ENCODE measurements at regions not wholly inside any gene's neighbourhood (a gene's known extent, or its start where the extent isn't known, plus 50 kb on each side); places are given as distances from the start of the nearest gene placed in this dataset.
"Not testable (repeated sequence)": the region's sequence is repeated elsewhere in the genome, so short reads cannot be mapped to it uniquely, and the experiment has no call there.

DNA sequence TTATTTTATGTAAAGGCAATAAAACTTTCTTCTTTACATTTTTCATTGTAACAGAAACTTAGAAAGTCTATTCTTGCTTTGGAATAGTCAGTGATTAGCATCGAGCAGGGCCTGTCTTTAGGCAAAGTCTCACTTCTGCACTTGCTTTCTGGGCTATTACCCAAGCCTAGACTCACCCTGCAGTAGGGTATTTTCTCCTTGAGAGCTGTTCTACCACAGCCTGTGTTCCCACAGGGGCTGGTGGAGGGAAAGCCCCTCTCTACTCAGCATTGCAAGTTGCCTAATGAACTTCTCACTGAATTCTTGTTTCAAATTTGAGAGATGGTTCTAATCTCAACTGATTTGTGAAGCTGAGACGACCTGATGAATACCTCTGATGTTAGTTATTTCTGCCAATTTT, 111.7 kb upstream of the KLHL14 start:
- DNase-seq: no peak

DNA sequence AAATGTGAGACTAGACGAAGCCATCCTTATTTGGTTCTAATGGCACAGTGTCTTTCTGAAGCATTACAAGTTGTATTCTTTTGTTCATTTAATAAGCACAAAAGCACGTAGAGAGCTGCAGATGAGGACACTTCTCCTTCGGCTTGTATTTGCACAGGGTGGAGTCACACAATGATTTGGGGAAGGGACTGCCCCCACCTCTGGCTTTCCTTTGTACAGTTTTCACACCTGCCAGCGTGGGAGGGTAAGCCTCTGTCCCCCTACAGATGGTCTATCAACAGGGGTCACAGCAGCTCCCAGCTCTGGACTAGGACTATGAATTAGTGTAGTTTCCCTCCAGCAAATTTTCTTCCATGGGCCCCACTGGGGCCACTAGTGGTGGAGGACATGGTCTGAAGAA, 108.2 kb upstream of the KLHL14 start:
- no peak for DNase-seq

DNA sequence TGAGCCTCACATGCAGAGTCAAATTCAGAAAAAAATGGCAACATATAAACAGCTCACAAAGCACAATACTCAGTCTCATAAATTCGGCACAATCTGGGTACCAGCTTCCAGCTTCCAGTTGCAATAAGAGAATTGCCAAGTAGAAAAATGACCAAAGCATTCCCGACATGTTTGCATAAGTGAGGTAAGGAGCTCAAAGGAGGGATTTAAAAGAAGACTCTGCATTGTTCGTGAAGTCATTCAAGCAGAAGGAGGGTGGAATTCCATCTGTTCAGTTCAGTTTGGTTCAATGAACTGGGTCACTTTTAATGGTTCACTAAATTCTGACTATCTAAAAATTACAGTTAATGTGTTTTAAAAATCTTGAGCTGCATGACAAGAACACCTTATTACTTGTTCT, 106.7 kb upstream of the KLHL14 start:
- no peak for DNase-seq

DNA sequence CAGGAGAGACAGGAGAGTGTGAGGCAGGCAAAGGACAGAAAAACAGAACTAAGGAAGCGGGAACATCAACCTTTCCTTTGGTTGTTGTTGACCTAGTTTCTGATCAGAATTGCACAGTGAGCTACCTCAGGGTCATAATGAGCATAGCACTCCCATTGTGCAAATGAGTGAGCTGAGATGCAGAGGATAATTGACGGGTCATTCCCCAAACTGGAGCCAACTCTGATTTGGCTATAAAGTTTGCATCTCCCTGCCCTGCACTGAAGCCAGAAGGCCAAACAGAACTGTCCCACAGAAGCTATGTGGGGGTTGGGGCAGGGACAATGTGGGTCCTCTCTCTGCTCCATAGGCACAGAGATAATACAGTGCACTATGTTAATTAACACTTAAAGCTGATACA, 105.6 kb upstream of the KLHL14 start:
- DNase-seq: no peak

DNA sequence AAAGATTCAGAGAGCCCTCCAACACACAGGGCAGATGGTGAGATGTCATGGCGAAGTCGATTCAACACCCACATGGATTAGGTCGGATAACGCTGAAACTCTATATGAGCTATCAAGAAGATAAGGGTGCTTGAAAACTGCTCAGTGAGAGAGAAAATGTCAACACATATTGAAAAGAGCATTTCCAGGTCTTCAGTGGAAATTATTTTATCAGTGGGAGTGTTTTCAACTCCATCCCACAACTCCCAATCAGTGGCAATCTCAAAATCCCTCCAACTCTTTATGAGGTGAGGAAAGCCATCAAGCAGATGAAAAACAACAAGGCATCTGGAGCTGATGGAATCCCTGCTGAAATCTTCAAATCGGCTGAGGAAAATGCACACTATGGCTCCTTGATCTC, 104.5 kb upstream of the KLHL14 start:
- no peak for DNase-seq

DNA sequence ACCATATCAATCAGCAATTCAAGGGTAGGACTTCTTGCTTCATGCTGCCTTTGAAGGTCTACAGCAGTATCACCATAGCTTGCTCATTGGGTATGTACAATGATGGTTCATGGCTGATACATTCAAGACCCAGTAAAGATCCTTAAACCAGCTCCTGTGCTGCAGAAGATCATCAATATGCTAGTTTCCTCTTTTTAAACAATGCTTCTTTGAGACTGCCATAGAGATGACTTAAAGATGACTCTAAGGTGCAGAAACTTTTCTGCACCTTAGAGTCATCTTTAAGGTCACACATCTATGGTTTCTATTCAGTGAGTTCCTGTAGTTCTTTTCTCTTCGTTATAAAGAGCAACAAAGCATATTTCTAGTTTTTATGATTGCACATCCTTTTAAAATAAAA, 102.8 kb upstream of the KLHL14 start:
- no peak for DNase-seq

DNA sequence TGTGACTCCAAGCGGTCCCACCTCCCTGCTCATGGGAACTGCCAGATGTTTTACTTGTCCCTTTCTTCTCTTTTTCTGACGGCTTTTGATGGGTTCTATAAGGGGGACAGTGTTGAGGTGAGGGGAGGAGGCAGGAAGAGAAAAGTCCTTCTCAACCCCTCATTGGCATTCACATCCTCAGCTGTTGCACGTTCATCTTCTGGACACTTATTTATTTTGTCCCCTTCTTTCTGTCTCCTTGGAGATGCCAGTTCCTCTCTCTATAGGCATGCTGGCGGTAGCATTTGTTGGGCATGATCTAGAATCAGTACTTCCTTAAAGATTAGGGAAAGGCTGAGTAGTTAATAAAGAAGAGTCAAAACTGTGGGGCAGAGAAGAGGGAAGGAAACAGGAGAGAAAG, 99.0 kb upstream of the KLHL14 start:
- no peak for DNase-seq

DNA sequence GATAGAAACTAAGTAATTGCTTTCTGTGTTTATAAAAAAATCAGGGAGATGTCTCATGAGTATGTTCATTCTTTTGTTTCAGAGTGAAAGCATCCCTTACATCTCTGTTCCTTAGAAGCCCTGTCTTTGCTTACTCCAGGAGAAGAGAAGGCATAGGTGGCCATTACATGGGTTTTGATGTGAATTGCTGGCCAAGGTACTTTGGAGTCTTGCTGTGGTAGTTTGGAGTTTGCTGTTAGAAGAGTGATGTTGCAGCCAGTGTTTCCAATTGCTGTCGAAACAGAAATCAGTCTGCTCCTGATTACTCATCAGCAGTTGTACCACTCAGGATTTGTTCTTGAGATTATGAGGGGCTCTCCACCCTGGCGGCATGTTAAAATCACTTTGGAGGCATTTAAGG, 97.8 kb upstream of the KLHL14 start:
- DNase-seq: no peak

DNA sequence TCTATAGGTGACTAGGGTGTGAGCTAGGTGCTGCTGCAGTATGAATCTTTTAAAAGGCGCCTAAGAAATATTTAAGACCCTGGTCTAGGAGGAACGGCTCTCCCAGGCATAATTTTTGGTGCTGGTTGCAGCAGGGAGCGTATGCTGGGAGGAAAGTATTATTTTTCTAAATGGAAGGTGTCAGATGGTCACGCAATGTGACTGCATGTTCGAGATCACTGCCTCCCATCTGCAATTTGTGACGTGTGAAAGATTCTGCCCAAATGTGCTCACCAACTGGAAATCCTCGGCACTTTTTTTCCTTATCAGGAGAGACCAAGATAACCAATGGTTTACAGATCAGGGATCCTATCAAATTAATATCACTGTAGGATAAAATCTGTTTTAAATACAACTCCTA, 95.6 kb upstream of the KLHL14 start:
- DNase-seq: no peak

DNA sequence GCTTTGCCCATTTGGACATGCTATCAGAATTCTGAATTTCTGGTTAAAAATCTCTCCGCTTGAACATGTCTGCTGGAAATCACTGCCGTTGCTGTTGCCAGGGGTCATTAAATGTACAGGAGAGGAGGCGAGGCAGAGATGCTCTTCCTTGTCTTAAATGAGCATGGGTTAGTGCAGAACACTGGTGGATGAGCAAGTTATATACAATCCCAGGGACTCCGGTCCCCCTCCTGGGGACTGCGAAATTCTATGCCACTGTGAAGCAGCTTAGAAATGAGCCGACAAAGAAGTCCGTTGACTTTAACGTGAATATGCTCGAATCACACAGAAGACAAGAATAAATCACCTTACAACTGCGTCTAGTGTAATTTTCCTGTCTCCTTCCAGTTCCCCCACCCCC, 95.1 kb upstream of the KLHL14 start:
- no peak for DNase-seq

DNA sequence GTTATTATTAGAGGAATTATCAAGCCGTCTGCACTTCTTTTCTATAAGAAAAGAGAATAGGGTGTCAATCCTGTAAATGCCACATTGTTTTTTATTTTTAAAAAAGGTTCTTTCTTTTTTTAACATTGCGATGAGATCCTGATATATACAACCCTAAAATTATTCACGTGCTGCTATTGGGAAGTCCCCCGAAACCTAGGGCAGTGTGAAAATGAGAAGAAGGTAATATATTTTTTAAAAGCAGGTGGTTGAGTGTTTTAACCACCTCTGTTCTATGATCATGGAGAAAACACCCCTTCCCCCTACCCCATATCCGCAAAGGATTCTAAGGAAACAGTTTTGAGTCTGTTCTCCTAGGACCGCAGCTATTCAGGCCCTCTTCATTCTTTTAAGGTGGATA, 94.5 kb upstream of the KLHL14 start:
- DNase-seq: no peak

DNA sequence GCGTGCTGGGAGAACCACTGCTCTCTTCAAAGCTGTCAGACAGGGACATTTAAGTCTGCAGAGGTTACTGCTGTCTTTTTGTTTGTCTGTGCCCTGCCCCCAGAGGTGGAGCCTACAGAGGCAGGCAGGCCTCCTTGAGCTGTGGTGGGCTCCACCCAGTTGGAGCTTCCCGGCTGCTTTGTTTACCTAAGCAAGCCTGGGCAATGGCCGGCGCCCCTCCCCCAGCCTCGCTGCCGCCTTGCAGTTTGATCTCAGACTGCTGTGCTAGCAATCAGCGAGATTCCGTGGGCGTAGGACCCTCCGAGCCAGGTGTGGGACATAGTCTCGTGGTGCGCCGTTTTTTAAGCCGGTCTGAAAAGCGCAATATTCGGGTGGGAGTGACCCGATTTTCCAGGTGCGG, 89.2 kb upstream of the KLHL14 start:
- not testable (repeated sequence) for DNase-seq

DNA sequence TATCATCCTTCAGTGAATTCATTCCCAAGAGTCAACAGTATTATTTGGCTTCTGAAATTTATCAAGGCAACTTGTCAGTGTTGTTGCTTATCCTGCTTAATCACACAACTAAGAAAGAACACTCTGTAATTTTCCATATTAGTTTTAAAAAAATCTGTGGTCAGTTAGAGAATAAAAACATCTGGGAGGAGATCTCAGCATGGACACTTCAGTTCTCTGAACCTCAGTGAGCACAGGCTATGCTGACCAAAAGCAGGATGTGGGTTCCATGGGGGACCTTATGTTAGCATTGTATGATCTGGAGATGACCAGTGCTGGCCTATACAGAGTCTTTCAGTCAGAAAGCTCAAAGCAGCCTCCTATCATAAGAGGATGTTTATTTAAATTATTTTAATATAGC, 79.1 kb upstream of the KLHL14 start:
- no peak for DNase-seq

DNA sequence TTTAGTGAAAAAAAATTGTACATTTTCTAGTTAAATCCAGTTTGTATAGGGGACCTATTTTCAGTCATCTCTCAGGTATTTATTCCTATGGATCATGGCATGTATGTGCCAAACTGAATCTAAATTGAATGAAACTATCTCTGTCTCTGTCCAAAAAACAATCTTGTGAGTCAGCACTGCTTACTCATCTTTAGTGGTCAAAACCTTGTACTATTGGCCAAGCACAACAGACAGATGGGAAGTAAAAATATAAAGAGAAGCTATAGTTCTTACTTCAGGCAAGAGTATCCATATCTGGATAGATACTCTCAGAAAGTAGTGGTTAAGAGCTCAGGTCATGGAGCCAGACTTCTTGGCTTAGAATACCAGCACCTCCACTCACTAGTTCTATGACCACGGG, 76.0 kb upstream of the KLHL14 start:
- DNase-seq: no peak

DNA sequence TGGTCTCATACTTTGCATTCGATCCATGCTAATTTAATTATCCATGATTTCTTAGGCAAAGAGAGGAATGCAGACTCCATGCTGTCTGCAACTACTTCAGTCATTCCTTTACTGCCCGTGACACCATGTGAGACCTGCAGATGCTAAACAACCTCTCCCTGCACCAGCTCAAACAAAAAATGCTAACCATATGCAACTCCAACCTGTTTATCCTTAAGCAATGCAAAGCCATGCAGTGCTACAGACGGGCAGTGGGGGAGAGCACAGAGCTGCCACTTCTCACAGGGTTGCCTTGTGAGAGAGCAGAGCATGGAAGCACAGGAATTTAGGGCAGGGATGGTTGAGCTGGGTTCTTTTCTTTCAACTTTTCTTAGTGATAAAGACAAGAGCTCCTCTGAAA, 74.9 kb upstream of the KLHL14 start:
- peak; percentile 45 for DNase-seq

DNA sequence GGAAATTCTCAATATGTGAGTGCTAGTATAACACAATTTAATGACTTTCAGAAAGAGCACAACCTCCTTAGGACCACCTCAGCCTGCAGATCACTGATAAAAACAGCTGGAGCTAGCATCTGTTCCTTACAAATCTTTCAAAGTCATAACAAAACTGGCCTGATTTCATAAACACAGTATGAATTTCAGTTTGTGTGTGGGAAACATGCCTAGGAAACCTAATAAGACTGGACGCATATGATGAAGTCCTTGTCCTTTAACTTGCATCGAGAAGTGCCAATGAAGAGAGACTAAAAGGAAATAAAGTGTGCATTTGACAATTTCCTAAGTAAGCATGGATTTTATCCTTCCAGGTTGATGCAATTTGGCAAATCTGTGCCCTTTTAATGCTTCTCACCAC, 74.1 kb upstream of the KLHL14 start:
- DNase-seq: no peak

DNA sequence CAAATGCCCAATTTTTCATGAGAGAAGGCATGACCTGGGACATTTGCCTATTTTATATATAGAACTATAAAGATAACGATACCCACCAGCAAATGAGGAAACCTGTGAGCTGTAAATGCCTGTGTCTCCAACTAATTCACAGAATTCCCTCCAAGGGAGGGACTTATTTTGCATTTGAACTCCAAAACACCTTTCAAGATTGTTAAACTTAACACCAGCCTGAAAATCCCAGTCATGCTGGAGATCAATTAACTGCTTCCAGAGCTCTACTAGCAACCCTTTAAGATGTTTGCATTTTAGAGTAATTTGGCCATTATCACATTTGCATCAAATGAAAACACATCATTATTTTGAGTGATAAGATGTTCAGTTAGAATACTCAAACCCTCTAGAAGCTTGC, 68.1 kb upstream of the KLHL14 start:
- DNase-seq: no peak

DNA sequence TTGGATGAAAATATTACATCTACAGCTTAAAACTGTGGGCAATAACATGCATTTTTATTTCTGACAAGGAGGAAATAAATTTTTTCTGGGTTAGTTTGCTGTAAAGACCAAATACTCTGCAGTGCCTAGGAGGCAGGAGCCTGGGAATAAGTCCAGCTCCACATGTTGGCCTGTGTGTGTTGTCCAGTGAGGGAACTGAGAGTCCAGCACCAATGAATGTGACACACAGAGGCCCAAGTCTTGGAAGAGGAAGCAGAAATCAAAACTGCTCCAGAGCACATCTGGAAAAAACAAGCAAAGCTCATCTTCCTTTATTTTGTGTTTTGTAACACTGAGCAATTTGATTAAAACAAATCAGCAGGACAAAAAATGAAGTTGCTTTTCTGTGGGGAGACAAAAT, 63.1 kb upstream of the KLHL14 start:
- DNase-seq: no peak

DNA sequence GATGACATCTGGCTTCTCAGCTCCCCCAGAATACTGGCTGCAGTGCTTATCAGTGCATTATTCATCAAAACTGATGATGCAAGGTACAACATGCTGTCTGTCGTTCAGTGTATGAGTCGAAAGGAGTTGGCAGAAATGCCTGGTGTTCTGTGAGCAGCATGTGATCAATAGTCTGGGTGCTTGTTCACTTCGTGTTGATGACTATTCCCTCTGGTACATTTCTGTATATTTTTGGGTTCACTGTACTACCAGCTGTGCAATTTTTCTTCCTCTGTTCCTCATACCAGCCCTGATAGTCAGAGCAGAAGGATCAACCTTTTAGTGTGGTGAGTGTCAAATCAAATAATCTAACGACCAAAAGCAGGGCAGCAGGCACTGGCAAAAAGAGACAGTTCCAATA, 59.0 kb upstream of the KLHL14 start:
- DNase-seq: no peak

DNA sequence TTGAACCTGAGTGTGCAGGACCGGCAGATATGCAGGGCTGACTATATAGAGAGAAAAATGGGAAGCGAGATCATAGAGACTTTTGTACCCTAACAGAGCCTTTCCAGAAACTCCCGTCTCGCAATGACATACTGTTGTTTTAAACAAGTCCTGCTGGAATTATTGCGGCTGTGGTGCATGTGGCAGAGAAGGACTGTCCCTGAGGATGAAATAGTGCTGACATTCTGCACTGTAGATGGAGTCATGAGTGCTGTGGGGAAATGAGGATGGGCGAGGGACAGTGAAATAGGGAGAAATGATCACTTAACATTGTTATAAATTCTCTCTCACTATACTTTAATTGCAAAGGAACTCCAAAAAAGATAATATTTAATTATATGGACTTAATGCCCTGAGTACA, 50.4 kb upstream of the KLHL14 start:
- DNase-seq: no peak
